HG02938 (cell line): ENCODE measurements at regions not wholly inside any gene's neighbourhood (a gene's known extent, or its start where the extent isn't known, plus 50 kb on each side); places are given as distances from the start of the nearest gene placed in this dataset.

Experiments used
- ATAC-seq: cut with Tn5 transposase; IDR thresholded peaks from one replicate; pipeline ENCODE4 v1.9.1; 2021; ENCODE audit warnings: mild to moderate bottlenecking, moderate library complexity; ENCODE audit not compliant: unreplicated experiment

GRCh38 chr20:6439737-6440442 is 317.1 kb upstream of the FERMT1 start:
- no peak for ATAC-seq

GRCh38 chr20:6434131-6434530 is 311.3 kb upstream of the FERMT1 start:
- no peak for ATAC-seq

- no peak for ATAC-seq
These were observed 307.6 kb upstream of the FERMT1 start for GRCh38 chr20:6430381-6430780.

GRCh38 chr20:6426287-6426891 is 303.6 kb upstream of the FERMT1 start:
- ATAC-seq: no peak

GRCh38 chr20:6421321-6422248 is 298.8 kb upstream of the FERMT1 start:
- no peak for ATAC-seq

GRCh38 chr20:6420336-6420735 is 297.5 kb upstream of the FERMT1 start:
- no peak for ATAC-seq

- no peak for ATAC-seq
These were observed 295.9 kb upstream of the FERMT1 start for GRCh38 chr20:6418732-6419131.

- ATAC-seq: no peak
These were observed 293.5 kb upstream of the FERMT1 start for GRCh38 chr20:6416371-6416770.

- ATAC-seq: no peak
These were observed 288.8 kb upstream of the FERMT1 start for GRCh38 chr20:6411651-6412050.

GRCh38 chr20:6410721-6411120 is 287.9 kb upstream of the FERMT1 start:
- ATAC-seq: no peak

GRCh38 chr20:6407163-6407562 is 284.3 kb upstream of the FERMT1 start:
- ATAC-seq: no peak

- ATAC-seq: no peak
These were observed 279.2 kb upstream of the FERMT1 start for GRCh38 chr20:6401893-6402557.

- no peak for ATAC-seq
These were observed 274.3 kb upstream of the FERMT1 start for GRCh38 chr20:6397115-6397514.

- no peak for ATAC-seq
These were observed 272.9 kb upstream of the FERMT1 start for GRCh38 chr20:6395695-6396094.

GRCh38 chr20:6388671-6389197 is 265.9 kb upstream of the FERMT1 start:
- no peak for ATAC-seq

- no peak for ATAC-seq
These were observed 262.2 kb upstream of the FERMT1 start for GRCh38 chr20:6384956-6385486.

- ATAC-seq: no peak
These were observed 261.6 kb upstream of the FERMT1 start for GRCh38 chr20:6384380-6384779.

GRCh38 chr20:6381887-6382286 is 259.1 kb upstream of the FERMT1 start:
- no peak for ATAC-seq

GRCh38 chr20:6362245-6362644 is 239.4 kb upstream of the FERMT1 start:
- ATAC-seq: no peak

GRCh38 chr20:6360766-6361165 is 237.9 kb upstream of the FERMT1 start:
- ATAC-seq: no peak
